ENCODE measurements at regions not wholly inside any gene's neighbourhood (a gene's known extent, or its start where the extent isn't known, plus 50 kb on each side); places are given as distances from the start of the nearest gene placed in this dataset.

GRCh38 chr4:178105242-178105641, 663.0 kb upstream of the AGA start:
- no peak for TF ChIP-seq CTCF (IDR thresholded peaks at IDR 0.05; ENCODE audit: insufficient read depth, low read depth, low read length)
- no peak for TF ChIP-seq EZH2 (IDR thresholded peaks at IDR 0.05; ENCODE audit: insufficient read depth, low read length)
